Neural crest cell (in vitro differentiated cells): ENCODE measurements at regions not wholly inside any gene's neighbourhood (a gene's known extent, or its start where the extent isn't known, plus 50 kb on each side); places are given as distances from the start of the nearest gene placed in this dataset.

Experiments
- DNase-seq: peaks from one replicate; pipeline ENCODE4 v3.0.0; 2021; ENCODE audit warnings: low read depth, mixed read lengths, low spot score
- H3K27ac Mint-ChIP-seq: one replicate; pipeline ENCODE4 v1.8.0; 2021; ENCODE audit warnings: mild to moderate bottlenecking, mixed read lengths; ENCODE audit not compliant: unreplicated experiment
- H3K27me3 Mint-ChIP-seq: 2 replicates; pipeline ENCODE4 v1.8.0; 2021; ENCODE audit warnings: low read depth, mild to moderate bottlenecking, mixed read lengths
- H3K36me3 Mint-ChIP-seq: 2 replicates; pipeline ENCODE4 v1.8.0; 2021; ENCODE audit warnings: low read depth, mild to moderate bottlenecking, mixed read lengths
- H3K4me1 Mint-ChIP-seq: 2 replicates; pipeline ENCODE4 v1.8.0; 2021; ENCODE audit warnings: mixed read lengths
- H3K4me3 Mint-ChIP-seq: one replicate; pipeline ENCODE4 v1.8.0; 2021; ENCODE audit warnings: mild to moderate bottlenecking, mixed read lengths
- H3K9me3 Mint-ChIP-seq: 2 replicates; pipeline ENCODE4 v1.8.0; 2021; ENCODE audit warnings: mixed read lengths
- CTCF ChIP-seq: fragments of 200-600 bp; sonication (generic); conservative IDR thresholded peaks from 2 replicates; pipeline ENCODE4 v1.5.0; 2021; ENCODE audit warnings: antibody characterized with exemption, mild to moderate bottlenecking

- Mint-ChIP-seq H3K27me3 (no peaks in the 10 kb centered on the region), H3K27ac (no peak overlapping the region), H3K4me1 (peaks cover 30% of the 10 kb centered on the region), H3K9me3 (no peaks in the 10 kb centered on the region), H3K4me3 (no peak overlapping the region), H3K36me3 (peaks cover 3% of the 10 kb centered on the region)
- no peak for DNase-seq
- TF ChIP-seq CTCF: no peak
Measured at GRCh38 chr10:62613424-62613823, 191.1 kb upstream of the ADO start.

GRCh38 chr10:62613859-62614258, 190.7 kb upstream of the ADO start:
- no peak overlapping the region for H3K27ac Mint-ChIP-seq
- H3K36me3 Mint-ChIP-seq: no peaks in the 10 kb centered on the region
- no peaks in the 10 kb centered on the region for H3K27me3 Mint-ChIP-seq
- no peak overlapping the region for H3K4me3 Mint-ChIP-seq
- H3K4me1 Mint-ChIP-seq: peaks cover 30% of the 10 kb centered on the region
- TF ChIP-seq CTCF: no peak
- no peaks in the 10 kb centered on the region for H3K9me3 Mint-ChIP-seq
- DNase-seq: no peak

GRCh38 chr10:62614389-62615157, 189.9 kb upstream of the ADO start:
- DNase-seq: no peak
- H3K27ac Mint-ChIP-seq: no peak overlapping the region
- no peaks in the 10 kb centered on the region for H3K27me3 Mint-ChIP-seq
- H3K9me3 Mint-ChIP-seq: no peaks in the 10 kb centered on the region
- no peak overlapping the region for H3K4me3 Mint-ChIP-seq
- no peaks in the 10 kb centered on the region for H3K36me3 Mint-ChIP-seq
- H3K4me1 Mint-ChIP-seq: peaks cover 37% of the 10 kb centered on the region
- TF ChIP-seq CTCF: no peak

GRCh38 chr10:62616885-62617590, 187.5 kb upstream of the ADO start:
- no peaks in the 10 kb centered on the region for H3K36me3 Mint-ChIP-seq

GRCh38 chr10:62617652-62618051, 186.9 kb upstream of the ADO start:
- Mint-ChIP-seq H3K9me3 (no peaks in the 10 kb centered on the region), H3K27ac (no peak overlapping the region), H3K4me3 (no peak overlapping the region), H3K27me3 (no peaks in the 10 kb centered on the region), H3K4me1 (peaks cover 23% of the 10 kb centered on the region), H3K36me3 (no peaks in the 10 kb centered on the region)
- no peak for TF ChIP-seq CTCF
- DNase-seq: no peak

More at GRCh38 chr10:62616885-62617590, 187.5 kb upstream of the ADO start:
- H3K4me1 Mint-ChIP-seq: peaks cover 23% of the 10 kb centered on the region
- TF ChIP-seq CTCF: no peak
- H3K9me3 Mint-ChIP-seq: no peaks in the 10 kb centered on the region
- DNase-seq: no peak
- H3K27ac Mint-ChIP-seq: peak overlapping the region; percentile 92
- H3K27me3 Mint-ChIP-seq: no peaks in the 10 kb centered on the region
- no peak overlapping the region for H3K4me3 Mint-ChIP-seq
